ENCODE measurements at regions not wholly inside any gene's neighbourhood (a gene's known extent, or its start where the extent isn't known, plus 50 kb on each side); places are given as distances from the start of the nearest gene placed in this dataset.

GRCh38 chr1:192872010-192872409, 63.2 kb downstream of the RGS2 start:
- TF ChIP-seq PRDM15 (CRISPR knock-in tag; IDR thresholded peaks at IDR 0.05): no peak
- TF ChIP-seq IRF1 (CRISPR knock-in tag; IDR thresholded peaks at IDR 0.05): no peak
- no peak for TF ChIP-seq ATF2 (CRISPR knock-in tag; IDR thresholded peaks at IDR 0.05; ENCODE audit: borderline replicate concordance, low read depth)
- no peak for TF ChIP-seq TCF7 (CRISPR knock-in tag; IDR thresholded peaks at IDR 0.05; ENCODE audit: low read depth)
- no peak for TF ChIP-seq CREB1 (CRISPR knock-in tag; IDR thresholded peaks at IDR 0.05)
- no peak for TF ChIP-seq CTCF (IDR thresholded peaks at IDR 0.05)

Data from WTC11 (cell line).